Astrocyte of the cerebellum (primary cell): ENCODE measurements at regions not wholly inside any gene's neighbourhood (a gene's known extent, or its start where the extent isn't known, plus 50 kb on each side); places are given as distances from the start of the nearest gene placed in this dataset.
A peak's percentile ranks its signal among the peaks of the same experiment; 100 is the strongest.

ENCODE experiments used
- DNase-seq: peaks from one replicate; pipeline ENCODE4 v3.0.0-alpha.2; 2011; ENCODE audit warnings: low read depth
- H3K4me3 ChIP-seq: 2 replicates; pipeline ENCODE4 v1.5.1; 2011; ENCODE audit warnings: mild to moderate bottlenecking, low read depth, low read length, moderate library complexity
- CTCF ChIP-seq: IDR thresholded peaks from 2 replicates; pipeline ENCODE4 v1.5.1; 2012; ENCODE audit warnings: low read length, low read depth, moderate library complexity, mild to moderate bottlenecking; ENCODE audit errors: missing control alignments
- in situ Hi-C: cut with HindIII; loops from 2 replicates; pipeline ENCODE4 v1.10.0; 2017; ENCODE audit warnings: low sequenced_read_pairs

DNA sequence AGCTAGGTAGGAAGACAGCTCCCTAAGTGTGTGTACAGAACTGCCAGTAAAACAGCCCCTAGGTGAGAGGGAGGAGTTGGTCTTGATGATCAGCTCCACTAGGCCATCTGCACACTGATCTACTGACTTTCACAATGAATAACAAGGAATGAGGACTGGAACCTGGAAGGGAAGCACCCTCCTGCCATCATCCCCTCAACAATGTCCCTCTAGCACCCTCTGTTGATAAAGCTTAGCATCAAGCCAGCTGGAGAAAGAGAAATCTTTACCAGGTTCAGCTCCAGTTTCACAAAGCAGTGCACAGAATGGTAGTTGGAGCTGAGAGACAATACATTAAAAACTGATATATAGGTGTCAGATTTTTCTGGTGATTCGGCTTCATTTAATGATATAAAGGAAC lies 57.2 kb upstream of the IRAK1BP1 start:
- H3K4me3 ChIP-seq: no peak overlapping the region
- in situ Hi-C loops: no loop called here
- DNase-seq: peak; percentile 18

DNA sequence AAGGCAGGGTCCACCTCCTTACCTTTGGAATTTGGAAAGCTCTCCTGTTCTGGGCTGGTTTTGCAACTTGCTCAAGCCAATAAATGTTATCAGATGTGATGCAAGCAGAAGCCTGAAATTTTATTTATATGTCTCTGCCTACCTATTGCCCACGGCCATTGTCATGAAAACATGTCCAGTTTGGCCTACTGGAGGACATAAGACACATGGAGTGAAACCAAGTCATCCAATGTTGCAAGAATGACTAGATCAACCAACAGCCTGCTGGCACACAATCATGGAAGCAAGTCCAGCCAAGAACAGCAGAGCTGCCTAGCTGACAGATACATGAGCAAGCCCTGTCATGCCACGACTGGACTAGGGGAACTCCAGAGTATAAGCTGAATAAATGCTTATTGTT lies 56.7 kb upstream of the IRAK1BP1 start:
- in situ Hi-C loops: no loop called here
- TF ChIP-seq CTCF: no peak
- H3K4me3 ChIP-seq: no peak overlapping the region
- DNase-seq: no peak

More for the DNA sequence above, 57.2 kb upstream of the IRAK1BP1 start:
- TF ChIP-seq CTCF: peak; percentile 76
